PC-9 (cell line): ENCODE measurements at regions not wholly inside any gene's neighbourhood (a gene's known extent, or its start where the extent isn't known, plus 50 kb on each side); places are given as distances from the start of the nearest gene placed in this dataset.

Experiments
- BruUV-seq: library from RNA; stranded (reverse); fragments of 400-500 nt; replicated peaks from 2 replicates; lab custom pipeline; 2021; lab: Mats Ljungman, UMichigan
- CTCF ChIA-PET: fragments of 300-600 bp; sonication (Branson Sonifier 250); formaldehyde crosslinking; loops from one replicate; lab custom pipeline; 2022; ENCODE audit warnings: antibody characterized with exemption; lab: Charles Lee
- POLR2A ChIA-PET: fragments of 300-600 bp; sonication (Branson Sonifier 250); formaldehyde crosslinking; loops from one replicate; lab custom pipeline; 2022; ENCODE audit warnings: antibody characterized with exemption; ENCODE audit not compliant: unreplicated experiment; lab: Charles Lee
- DNase-seq, 2 experiments: peaks; one replicate each; pipeline versions ENCODE4 v3.0.0 to v3.0.0-alpha.2; 2015 to 2022; ENCODE audit warnings: mixed read lengths in 1 of 2
- H2AFZ ChIP-seq: fragments of 200-600 bp; sonication (generic); 2 replicates; pipeline ENCODE4 v1.8.1; 2017; ENCODE audit warnings: antibody characterized with exemption
- H3F3A ChIP-seq: fragments of 200-600 bp; sonication (generic); 2 replicates; pipeline ENCODE4 v1.8.1; 2017; ENCODE audit warnings: antibody characterized with exemption, mild to moderate bottlenecking, low read depth; ENCODE audit not compliant: insufficient read depth
- H3K27ac ChIP-seq: fragments of 200-600 bp; sonication (generic); 2 replicates; pipeline ENCODE4 v1.6.1; 2016; ENCODE audit warnings: mixed run types
- H3K27me3 ChIP-seq: fragments of 200-600 bp; sonication (generic); 2 replicates; pipeline ENCODE4 v1.6.1; 2016; ENCODE audit warnings: low read depth, mixed run types; ENCODE audit not compliant: insufficient read depth
- H3K36me3 ChIP-seq: fragments of 200-600 bp; sonication (generic); 2 replicates; pipeline ENCODE4 v1.6.1; 2016; ENCODE audit warnings: low read depth, mixed run types
- H3K4me1 ChIP-seq: fragments of 200-600 bp; sonication (generic); replicated peaks from 2 replicates; pipeline ENCODE4 v1.6.1; 2016; ENCODE audit warnings: mixed run types; ENCODE audit not compliant: insufficient read depth
- H3K4me2 ChIP-seq: fragments of 200-600 bp; sonication (generic); 2 replicates; pipeline ENCODE4 v1.6.1; 2017; ENCODE audit warnings: mixed run types
- H3K4me3 ChIP-seq: fragments of 200-600 bp; sonication (generic); 2 replicates; pipeline ENCODE4 v1.6.1; 2016; ENCODE audit warnings: mixed run types
- H3K79me2 ChIP-seq: fragments of 200-600 bp; sonication (generic); 2 replicates; pipeline ENCODE4 v1.6.1; 2017; ENCODE audit warnings: low read depth, mixed run types
- H3K9me2 ChIP-seq: fragments of 200-600 bp; sonication (generic); 2 replicates; pipeline ENCODE4 v1.8.1; 2017; ENCODE audit warnings: mild to moderate bottlenecking; ENCODE audit not compliant: insufficient read depth
- H3K9me3 ChIP-seq: fragments of 200-600 bp; sonication (generic); 2 replicates; pipeline ENCODE4 v1.8.1; 2016; ENCODE audit warnings: low read depth; ENCODE audit not compliant: insufficient read depth
- H4K20me1 ChIP-seq: fragments of 200-600 bp; sonication (generic); 2 replicates; pipeline ENCODE4 v1.8.1; 2017; ENCODE audit not compliant: insufficient read depth
- CTCF ChIP-seq: fragments of 200-600 bp; sonication (generic); conservative IDR thresholded peaks from 2 replicates; pipeline ENCODE4 v1.6.1; 2017; ENCODE audit warnings: mixed run types, antibody characterized with exemption, mild to moderate bottlenecking, moderate library complexity
- EZH2 ChIP-seq: fragments of 200-600 bp; sonication (generic); IDR thresholded peaks from 2 replicates; pipeline ENCODE4 v1.8.0; 2017; ENCODE audit warnings: antibody characterized with exemption, low read depth
- intact Hi-C: fragments of 100-400 bp; cut with micrococcal nuclease; formaldehyde crosslinking; loops from one replicate; pipeline ENCODE4 v1.10.0; 2022; ENCODE audit not compliant: unreplicated experiment

GRCh38 chr9:88812938-88813637, 178.2 kb upstream of the S1PR3 start:
- Histone ChIP-seq H4K20me1 (no peaks in the 10 kb centered on the region), H3K4me3 (no peak overlapping the region), H3K4me1 (no peaks in the 10 kb centered on the region), H3K79me2 (no peaks in the 10 kb centered on the region), H3K9me3 (no peaks in the 10 kb centered on the region), H3K27me3 (no peaks in the 10 kb centered on the region), H3K9me2 (no peaks in the 10 kb centered on the region), H3K4me2 (no peak overlapping the region), H3K27ac (no peak overlapping the region), H3F3A (0 out of 2 replicates have a peak, but pooled peaks cover 3% of the 10 kb centered on the region), H2AFZ (no peak overlapping the region), H3K36me3 (no peaks in the 10 kb centered on the region)
- CTCF ChIA-PET = no interaction called here
- no peak for DNase-seq
- POLR2A ChIA-PET = no interaction called here
- intact Hi-C loops = loop anchor here (10.0 kb wide), 1 partner anchor 218 kb away; no protein-coding TSS in a partner anchor
- no peak for TF ChIP-seq EZH2
- TF ChIP-seq CTCF = no peak
- BruUV-seq = no TSS peak

- BruUV-seq = no TSS peak
- TF ChIP-seq EZH2 = no peak
- no peak for TF ChIP-seq CTCF
- Histone ChIP-seq H3K36me3 (no peaks in the 10 kb centered on the region), H3K79me2 (no peaks in the 10 kb centered on the region), H3K4me2 (no peak overlapping the region), H3K27me3 (no peaks in the 10 kb centered on the region), H3K9me3 (no peaks in the 10 kb centered on the region), H3K4me3 (no peak overlapping the region), H4K20me1 (no peaks in the 10 kb centered on the region), H3K4me1 (no peaks in the 10 kb centered on the region), H2AFZ (no peak overlapping the region), H3F3A (0 out of 2 replicates have a peak, but pooled peaks cover 3% of the 10 kb centered on the region), H3K27ac (no peak overlapping the region), H3K9me2 (no peaks in the 10 kb centered on the region)
- POLR2A ChIA-PET = interaction anchor here (0.6 kb wide), 1 partner anchor 44 kb away, joined by 8 read pairs; no protein-coding TSS in a partner anchor
- CTCF ChIA-PET = no interaction called here
- intact Hi-C loops = loop anchor here (10.0 kb wide), 1 partner anchor 219 kb away; no protein-coding TSS in a partner anchor
- DNase-seq = no peak
Observed at GRCh38 chr9:88813638-88814209, 177.5 kb upstream of the S1PR3 start.

- Histone ChIP-seq H3K4me2 (no peak overlapping the region), H3F3A (0 out of 2 replicates have a peak, but pooled peaks cover 3% of the 10 kb centered on the region), H3K36me3 (no peaks in the 10 kb centered on the region), H3K4me3 (no peak overlapping the region), H2AFZ (no peak overlapping the region), H3K4me1 (no peaks in the 10 kb centered on the region; the same call in 1 of the 2 replicates), H3K9me3 (no peaks in the 10 kb centered on the region), H3K9me2 (no peaks in the 10 kb centered on the region), H3K27ac (no peak overlapping the region), H3K27me3 (no peaks in the 10 kb centered on the region), H3K79me2 (no peaks in the 10 kb centered on the region), H4K20me1 (no peaks in the 10 kb centered on the region)
- BruUV-seq = no TSS peak
- ChIA-PET CTCF (no interaction called here), POLR2A (interaction anchor here (0.6 kb wide), 1 partner anchor 45 kb away, joined by 8 read pairs; no protein-coding TSS in a partner anchor)
- no peak for DNase-seq
- TF ChIP-seq EZH2 = no peak
- TF ChIP-seq CTCF = no peak
- intact Hi-C loops = loop anchor here (10.0 kb wide), 1 partner anchor 220 kb away; no protein-coding TSS in a partner anchor
Observed at GRCh38 chr9:88814577-88814976, 176.7 kb upstream of the S1PR3 start.
